ENCODE measurements at regions not wholly inside any gene's neighbourhood (a gene's known extent, or its start where the extent isn't known, plus 50 kb on each side); places are given as distances from the start of the nearest gene placed in this dataset.
A peak's percentile ranks its signal among the peaks of the same experiment; 100 is the strongest.

DNA sequence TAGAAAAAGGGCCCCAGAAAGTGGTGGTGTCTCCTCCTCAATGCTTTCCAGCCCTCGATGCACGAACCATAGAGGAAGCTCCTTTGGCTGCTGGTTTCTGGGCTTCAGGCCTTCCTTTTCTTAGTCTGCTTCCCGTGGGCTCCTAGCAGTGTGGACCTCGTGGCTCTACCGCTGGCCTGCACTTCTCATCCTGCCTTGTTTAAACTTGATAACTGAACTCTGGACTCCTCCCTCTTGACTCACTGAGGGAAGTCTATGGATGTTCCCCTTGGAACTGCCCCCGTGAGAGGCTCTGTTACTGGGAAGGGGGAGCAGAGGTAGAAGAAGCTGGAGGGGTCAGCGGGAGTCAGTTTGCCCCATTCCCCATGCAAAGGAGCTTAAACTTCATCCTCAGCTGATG, 75.3 kb upstream of the WDR26 start:
- CTCF ChIA-PET: interaction anchor here (1.0 to 15.2 kb wide), 7 partner anchors 33 to 414 kb away, joined by 3 to 511 read pairs (median 4); partner anchors contain the start of gene CNIH3
- POLR2A ChIA-PET: interaction anchor here (0.6 kb wide), 1 partner anchor 185 kb away, joined by 3 read pairs; no protein-coding TSS in a partner anchor
- TF ChIP-seq, protein P1, sequence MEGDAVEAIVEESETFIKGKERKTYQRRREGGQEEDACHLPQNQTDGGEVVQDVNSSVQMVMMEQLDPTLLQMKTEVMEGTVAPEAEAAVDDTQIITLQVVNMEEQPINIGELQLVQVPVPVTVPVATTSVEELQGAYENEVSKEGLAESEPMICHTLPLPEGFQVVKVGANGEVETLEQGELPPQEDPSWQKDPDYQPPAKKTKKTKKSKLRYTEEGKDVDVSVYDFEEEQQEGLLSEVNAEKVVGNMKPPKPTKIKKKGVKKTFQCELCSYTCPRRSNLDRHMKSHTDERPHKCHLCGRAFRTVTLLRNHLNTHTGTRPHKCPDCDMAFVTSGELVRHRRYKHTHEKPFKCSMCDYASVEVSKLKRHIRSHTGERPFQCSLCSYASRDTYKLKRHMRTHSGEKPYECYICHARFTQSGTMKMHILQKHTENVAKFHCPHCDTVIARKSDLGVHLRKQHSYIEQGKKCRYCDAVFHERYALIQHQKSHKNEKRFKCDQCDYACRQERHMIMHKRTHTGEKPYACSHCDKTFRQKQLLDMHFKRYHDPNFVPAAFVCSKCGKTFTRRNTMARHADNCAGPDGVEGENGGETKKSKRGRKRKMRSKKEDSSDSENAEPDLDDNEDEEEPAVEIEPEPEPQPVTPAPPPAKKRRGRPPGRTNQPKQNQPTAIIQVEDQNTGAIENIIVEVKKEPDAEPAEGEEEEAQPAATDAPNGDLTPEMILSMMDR (IDR thresholded peaks at IDR 0.05; ENCODE audit: insufficient read depth, low read length, missing control alignments): no peak
- no peak for DNase-seq (ENCODE audit: low read depth, low spot score)
- no peak overlapping the region for H3K4me3 ChIP-seq (ENCODE audit: low read depth, low read length)

DNA sequence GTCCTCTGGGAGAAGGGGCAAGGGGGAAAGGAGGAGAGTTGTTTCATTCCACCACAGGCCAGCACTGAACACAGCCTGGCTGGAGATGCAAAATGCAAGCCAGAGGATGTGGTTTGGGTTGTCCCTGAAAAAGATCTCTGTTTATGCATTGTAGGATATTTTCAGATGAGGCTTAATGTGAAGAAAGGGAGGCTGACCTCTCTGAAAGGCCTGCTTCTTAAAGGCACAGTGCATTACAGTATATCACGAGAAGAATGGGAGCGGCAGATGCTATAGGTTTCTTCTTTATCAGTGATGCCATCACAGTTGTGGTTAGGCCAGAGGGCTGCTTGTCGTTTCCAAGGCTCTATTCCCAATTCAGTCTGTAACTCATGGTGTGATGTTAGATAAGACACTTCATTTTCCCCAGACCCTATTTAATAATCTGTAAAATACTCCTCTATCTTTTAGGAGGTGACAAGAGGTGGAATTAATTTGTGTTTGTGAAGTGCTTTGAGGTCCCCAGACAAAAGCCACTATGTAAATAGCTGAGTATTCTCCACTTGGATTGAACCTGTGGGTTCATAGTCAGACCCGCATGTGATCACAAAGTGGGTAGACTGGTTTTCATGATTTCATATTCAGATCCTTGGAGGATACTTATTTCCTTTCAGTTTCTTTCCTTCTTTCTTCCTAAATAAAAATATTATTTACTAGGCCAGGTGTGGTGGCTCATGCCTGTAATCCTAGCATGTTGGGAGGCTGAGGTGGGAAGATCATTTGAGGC, 76.5 kb upstream of the WDR26 start:
- ChIA-PET POLR2A (no interaction called here), CTCF (interaction anchor here (5.0 to 15.2 kb wide), 6 partner anchors 13 to 413 kb away, joined by 49 to 511 read pairs (median 109); no protein-coding TSS in a partner anchor)
- TF ChIP-seq, protein P1 (IDR thresholded peaks at IDR 0.05; ENCODE audit: insufficient read depth, low read length, missing control alignments): no peak
- no peak overlapping the region for H3K4me3 ChIP-seq (ENCODE audit: low read depth, low read length)
- DNase-seq (ENCODE audit: low read depth, low spot score): no peak

- CTCF ChIA-PET: interaction anchor here (0.6 to 15.2 kb wide), 61 partner anchors 8 to 418 kb away, joined by 3 to 511 read pairs (median 7); partner anchors contain the start of gene CNIH3
- H3K4me3 ChIP-seq (ENCODE audit: low read depth, low read length): no peak overlapping the region
- TF ChIP-seq, protein P1 (IDR thresholded peaks at IDR 0.05; ENCODE audit: insufficient read depth, low read length, missing control alignments): no peak
- POLR2A ChIA-PET: interaction anchor here (0.7 kb wide), 2 partner anchors 80 to 214 kb away, joined by 4 read pairs; no protein-coding TSS in a partner anchor
- no peak for DNase-seq (ENCODE audit: low read depth, low spot score)
Measured at GRCh38 chr1:224512600-224513151, 78.1 kb upstream of the WDR26 start.

DNA sequence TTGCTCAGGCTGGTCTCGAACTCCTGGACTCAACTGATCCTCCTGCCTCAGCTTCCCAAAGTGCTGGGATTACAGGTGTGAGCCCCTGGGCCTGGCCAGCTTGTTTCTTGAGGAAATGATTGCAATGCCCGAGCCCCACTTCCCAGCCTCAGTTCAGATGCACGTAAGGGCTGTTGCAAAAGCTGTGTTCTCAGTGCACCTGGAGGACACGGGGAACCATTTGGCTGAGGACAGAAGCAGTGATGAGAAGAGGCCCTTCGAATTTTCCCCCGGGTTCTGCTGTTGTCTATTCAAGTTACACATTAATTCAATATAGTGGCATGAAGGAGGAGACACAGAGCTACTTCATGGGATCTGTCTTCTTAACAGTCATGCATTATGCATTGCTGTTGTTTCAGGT, 78.8 kb upstream of the WDR26 start:
- no peak for DNase-seq (ENCODE audit: low read depth, low spot score)
- POLR2A ChIA-PET: interaction anchor here (0.7 kb wide), 1 partner anchor 80 kb away, joined by 4 read pairs; no protein-coding TSS in a partner anchor
- H3K4me3 ChIP-seq (ENCODE audit: low read depth, low read length): no peak overlapping the region
- CTCF ChIA-PET: interaction anchor here (0.6 to 15.2 kb wide), 73 partner anchors 9 to 417 kb away, joined by 3 to 511 read pairs (median 6); partner anchors contain the start of gene CNIH3
- TF ChIP-seq, protein P1 (IDR thresholded peaks at IDR 0.05; ENCODE audit: insufficient read depth, low read length, missing control alignments): no peak

- no peak overlapping the region for H3K4me3 ChIP-seq (ENCODE audit: low read depth, low read length)
- ChIA-PET POLR2A (no interaction called here), CTCF (interaction anchor here (0.6 to 15.2 kb wide), 79 partner anchors 9 to 417 kb away, joined by 3 to 511 read pairs (median 6); partner anchors contain the start of gene CNIH3)
- no peak for DNase-seq (ENCODE audit: low read depth, low spot score)
- TF ChIP-seq, protein P1 (IDR thresholded peaks at IDR 0.05; ENCODE audit: insufficient read depth, low read length, missing control alignments): peak; percentile 97
Measured at GRCh38 chr1:224513787-224514209, 79.2 kb upstream of the WDR26 start.

DNA sequence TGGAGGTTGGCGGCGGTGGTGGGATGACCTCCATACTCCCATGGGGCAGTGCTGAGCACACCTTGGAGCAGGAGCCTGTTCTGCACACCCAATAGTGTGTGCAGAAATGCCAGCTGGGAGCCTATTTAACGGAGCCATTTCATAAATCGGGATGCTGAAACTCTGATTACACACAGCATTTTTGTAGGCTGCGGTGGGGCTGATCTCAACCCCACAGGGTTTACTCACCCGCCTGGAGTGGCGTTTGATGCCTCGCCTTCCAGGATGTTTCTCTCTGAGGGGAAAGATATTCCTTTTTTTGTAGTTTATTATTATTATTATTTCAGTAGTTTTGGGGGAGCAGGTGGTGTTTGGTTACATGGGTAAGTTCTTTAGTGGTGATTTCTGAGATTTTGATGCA, 82.6 kb upstream of the WDR26 start:
- DNase-seq (ENCODE audit: low read depth, low spot score): no peak
- TF ChIP-seq, protein P1 (IDR thresholded peaks at IDR 0.05; ENCODE audit: insufficient read depth, low read length, missing control alignments): no peak
- CTCF ChIA-PET: interaction anchor here (1.2 to 15.2 kb wide), 7 partner anchors 9 to 406 kb away, joined by 3 to 511 read pairs (median 4); no protein-coding TSS in a partner anchor
- H3K4me3 ChIP-seq (ENCODE audit: low read depth, low read length): no peak overlapping the region
- POLR2A ChIA-PET: no interaction called here
